SHP77 treated with DMSO at 0.1 percent for 48 hours (cell line): ENCODE measurements at regions not wholly inside any gene's neighbourhood (a gene's known extent, or its start where the extent isn't known, plus 50 kb on each side); places are given as distances from the start of the nearest gene placed in this dataset.
"Not testable (repeated sequence)": the region's sequence is repeated elsewhere in the genome, so short reads cannot be mapped to it uniquely, and the experiment has no call there.

ENCODE experiments used
- DNase-seq: peaks from one replicate; lab custom pipeline; 2025; lab: John Stamatoyannopoulos, UW

DNA sequence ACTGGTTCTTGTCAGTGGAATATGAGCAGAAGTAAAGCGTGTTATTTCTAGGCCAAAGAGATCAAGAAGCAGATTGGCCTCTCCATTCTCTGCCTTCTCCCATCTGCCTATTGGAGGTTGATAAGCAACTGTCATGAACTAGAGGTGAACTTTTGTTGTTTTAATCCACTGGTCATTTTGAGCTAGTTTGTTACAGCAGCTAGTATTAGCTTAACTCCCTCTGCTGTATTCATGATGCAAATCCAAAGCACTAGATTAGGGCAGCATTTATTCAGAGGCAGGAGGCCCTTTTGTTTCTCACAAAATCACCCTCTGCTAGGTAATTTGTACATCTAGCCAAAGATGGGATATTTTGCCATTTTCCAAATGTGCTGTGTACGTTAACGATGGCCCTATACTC lies 97.3 kb upstream of the DPT start:
- DNase-seq = no peak

DNA sequence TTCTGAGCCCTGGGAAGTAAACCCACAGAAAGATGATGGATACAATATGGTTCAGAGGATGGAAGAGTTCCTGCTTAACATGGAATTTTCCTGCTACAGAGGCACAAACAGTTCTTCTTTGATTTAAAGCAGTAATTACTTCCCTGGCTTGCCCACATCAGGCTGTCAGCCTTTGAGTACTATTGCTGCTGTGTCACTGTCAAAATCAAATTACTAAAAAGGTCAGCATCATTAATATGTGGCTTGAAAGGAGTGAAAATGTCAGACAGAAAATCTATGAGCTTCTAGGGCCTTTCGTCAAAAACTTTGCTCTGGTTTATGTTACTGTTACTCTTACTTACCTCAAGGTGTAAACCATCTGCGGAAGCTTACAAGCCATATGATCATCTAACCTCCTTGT lies 98.6 kb upstream of the DPT start:
- DNase-seq = no peak

DNA sequence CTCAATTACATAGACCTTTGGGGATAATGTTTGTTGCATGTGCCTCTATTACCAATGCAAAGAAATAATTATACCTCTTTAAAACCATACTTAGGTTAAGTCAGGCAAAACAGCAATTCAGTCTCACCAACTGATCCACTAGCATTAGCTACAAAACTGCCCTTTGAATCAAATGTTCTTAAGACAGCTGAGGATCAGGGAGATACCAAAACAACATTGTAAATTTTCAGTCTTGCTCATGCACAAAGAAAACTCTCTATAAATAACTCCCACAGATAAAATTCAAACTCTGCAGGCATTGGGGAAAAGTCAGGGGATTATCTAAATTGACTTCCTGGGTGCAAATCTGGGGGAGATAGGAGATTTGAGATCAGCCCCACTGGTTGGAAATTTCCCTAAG lies 100.9 kb upstream of the DPT start:
- no peak for DNase-seq

DNA sequence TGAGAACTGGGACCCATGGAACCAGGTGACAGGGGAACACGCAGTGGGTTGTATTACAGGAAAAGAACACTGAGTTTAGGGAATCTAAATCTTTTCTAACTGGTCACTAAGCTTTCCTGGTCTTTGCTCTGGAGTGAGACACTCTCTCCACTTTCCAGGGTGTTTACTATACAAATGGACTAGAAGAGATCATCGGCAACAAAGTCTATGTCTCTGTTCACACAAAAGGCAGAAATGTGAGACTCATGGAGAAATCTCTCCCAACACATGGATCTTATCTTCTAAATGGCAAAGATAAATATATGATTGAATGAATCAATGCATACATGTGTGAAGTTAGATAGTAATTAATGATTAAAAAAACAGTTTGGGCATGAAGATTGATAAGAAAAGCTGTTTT lies 101.6 kb upstream of the DPT start:
- DNase-seq = no peak

DNA sequence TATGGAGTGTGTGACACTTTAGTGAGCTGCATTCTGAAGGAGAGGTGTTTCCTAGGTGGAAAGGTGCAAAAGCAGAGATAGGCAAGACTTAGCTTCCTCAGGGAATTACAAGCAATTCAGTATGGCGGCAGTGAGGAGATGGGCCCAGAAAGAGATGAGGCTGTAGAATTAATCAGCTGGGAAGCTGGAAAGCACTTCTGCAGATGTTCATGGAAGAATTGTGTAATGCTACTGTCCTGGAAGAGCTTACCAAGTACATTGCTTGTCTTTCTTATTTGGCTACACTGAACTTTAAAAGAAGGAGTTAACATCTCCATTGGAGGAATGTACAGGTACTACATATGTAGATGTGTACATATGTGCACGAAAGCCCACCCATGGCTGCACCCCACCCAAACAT lies 103.7 kb upstream of the DPT start:
- no peak for DNase-seq

DNA sequence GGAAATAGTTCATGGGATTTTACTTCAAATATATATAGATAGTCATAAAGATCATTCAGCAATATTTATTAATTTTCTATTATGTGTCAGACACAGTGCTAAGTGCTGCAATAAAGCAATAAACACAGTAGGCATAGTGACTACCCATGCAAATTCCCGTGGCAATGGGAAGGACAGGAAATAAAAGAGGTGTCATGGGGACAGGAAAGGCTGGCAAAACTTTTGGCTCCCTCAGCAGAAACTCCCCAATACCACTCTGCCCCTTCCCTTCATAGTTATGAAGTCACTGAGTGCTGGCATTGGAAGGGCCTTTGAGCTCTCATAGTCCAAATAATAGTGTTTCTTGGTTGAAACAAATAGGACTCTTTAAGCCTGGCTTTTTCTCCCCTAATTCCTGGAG lies 104.4 kb upstream of the DPT start:
- no peak for DNase-seq

DNA sequence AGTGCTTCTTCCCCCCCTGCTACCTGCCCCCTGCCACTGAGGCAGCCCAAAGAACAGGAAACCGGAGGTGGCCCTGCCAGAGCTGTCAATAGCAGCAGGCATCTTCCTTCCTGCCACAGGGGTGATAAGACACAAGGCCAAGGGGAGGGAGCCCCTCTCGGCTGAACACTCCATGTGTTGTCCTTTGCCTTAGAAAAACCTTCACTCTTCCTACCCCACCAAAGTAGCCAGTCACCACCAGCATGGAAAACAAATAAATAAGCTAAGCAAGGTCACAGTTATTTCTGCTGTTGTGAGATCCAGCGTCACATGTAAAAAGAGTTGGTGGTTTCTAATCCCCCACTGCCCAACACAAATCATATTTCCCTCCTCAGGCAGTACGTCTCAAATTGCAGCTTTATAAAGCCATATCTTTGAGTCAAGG lies 104.8 kb upstream of the DPT start:
- DNase-seq = no peak

DNA sequence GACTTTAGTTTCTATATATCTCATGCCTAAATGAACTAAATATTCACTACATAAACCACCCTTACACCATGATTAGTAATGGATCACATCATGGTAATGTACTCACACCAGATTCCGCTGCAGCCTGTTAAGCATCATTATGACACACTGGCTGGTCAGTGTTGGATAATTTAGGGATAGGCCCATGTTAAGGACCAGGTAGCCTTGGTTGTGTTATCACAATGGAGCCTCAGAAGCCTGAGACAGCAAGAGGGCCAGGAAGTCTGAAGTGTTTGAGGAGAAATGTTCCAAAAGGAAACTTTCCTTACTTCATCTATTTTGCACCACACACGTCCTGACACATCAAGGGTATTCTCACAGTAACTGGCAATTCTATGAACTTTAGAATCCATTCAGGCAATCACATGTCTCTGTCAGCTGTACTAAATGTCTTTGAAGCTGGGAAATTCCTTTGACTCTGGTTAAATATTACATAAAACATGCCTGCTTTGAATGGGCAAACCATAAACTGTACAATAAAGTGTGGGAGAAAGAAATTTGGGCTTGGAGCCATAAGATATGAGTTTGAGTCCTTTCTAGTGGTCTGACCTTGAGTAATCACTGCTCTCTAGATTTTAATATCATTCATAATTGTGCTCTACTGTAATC lies 105.3 kb upstream of the DPT start:
- DNase-seq = no peak

DNA sequence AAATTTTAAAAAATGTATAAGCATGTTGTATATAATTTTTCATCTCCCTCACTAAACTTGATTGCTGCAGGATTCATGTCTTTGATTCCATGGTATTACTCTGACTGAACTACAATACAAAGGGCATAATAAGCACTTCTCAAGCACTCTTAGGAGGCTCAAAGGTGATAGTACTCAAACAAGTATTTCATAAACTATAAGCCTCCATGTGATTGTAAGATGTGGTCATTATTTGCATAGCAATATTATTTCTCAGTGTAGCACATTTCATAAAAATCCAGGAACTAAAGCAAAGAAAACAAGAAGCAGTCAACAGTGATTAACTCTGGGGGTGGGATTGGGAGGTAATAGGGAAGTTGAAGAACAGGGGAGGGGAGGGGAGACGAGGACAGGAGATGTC lies 106.2 kb upstream of the DPT start:
- DNase-seq = no peak

DNA sequence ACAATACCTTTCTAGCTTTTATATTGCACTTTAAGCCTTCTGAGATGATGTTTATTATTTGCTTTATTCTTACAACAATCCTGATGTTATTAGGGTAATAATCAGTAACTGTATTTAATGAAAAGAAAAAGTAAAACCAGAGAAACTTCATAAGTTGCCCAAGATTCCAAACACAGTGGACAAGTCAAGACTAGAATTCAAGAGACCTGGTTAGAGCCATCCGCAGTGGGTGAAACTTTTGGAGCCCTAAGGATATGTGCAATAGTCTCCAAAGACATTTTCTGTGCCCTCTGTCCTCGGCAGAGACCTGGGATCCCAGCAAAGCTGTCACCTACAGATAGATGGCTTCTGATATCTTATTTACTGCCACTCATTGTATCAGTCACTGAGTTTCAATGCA lies 106.8 kb upstream of the DPT start:
- DNase-seq = no peak

DNA sequence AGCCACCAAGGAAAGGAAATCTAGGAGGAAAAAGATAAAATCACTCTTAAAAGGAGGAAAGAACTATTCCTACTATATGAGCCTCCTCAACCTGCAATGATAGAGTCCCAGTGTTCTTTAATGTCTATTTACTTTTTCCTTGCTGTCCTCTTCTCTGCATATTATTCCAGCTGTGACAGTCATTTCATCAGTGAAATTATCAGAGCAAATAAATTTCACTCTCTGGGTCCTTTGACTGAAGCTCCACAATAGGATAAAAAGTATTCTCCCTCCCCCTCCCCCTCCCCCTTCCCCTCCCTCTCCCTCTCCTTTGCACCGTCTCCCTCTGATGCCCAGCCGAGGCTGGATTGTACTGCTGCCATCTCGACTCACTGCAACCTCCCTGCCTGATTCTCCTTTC lies 107.5 kb upstream of the DPT start:
- DNase-seq = no peak

DNA sequence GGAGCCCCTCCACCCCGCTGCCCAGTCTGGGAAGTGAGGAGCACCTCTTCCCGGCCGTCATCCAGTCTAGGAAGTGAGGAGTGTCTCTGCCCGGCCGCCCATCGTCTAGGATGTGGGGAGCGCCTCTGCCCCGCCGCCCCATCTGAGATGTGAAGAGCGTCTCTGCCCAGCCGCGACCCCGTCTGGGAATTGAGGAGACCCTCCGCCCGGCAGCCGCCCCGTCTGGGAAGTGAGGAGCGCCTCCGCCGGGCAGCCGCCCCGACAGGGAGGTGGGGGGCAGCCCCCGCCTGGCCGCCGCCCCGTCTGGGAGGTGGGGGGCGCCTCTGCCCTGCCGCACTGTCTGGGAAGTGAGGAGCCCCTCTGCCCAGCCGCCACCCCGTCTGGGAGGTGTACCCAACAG lies 108.2 kb upstream of the DPT start:
- DNase-seq = not testable (repeated sequence)

DNA sequence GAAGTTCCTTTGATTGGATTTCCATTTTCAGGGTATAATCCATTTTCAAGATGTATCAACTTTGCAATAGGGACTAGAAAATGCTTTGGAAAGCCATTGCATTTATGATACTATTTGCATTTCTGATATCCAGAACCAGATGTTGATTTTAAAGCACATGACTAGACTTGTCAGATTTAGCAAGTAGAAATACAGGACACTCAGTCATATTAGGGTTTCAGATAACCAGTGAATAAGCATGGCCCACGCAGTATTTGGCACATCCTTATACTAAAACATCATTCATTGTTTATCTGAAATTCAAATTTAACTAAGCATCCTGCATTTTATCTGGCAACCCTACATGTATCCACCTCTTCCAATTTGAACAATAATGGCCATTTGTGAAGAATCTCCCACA lies 113.3 kb upstream of the DPT start:
- no peak for DNase-seq

DNA sequence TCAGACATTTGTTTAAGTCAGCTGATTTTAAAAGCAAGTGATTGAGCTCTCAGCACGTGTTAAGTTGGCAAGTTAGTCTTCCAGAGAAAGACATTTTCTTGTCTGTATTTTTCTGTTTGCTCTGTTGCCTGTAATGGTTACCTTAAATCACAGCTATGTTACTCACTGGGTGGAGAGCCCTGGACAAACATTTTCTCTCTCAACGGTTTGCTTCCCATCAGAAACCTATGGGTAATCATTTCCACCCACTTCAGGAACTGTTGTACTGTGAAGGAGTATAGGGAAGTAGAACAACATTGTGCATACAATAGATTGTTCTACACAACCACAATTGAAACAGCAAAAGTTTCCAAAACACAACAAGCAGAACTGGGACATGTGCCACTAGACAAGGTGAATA lies 113.9 kb upstream of the DPT start:
- no peak for DNase-seq

DNA sequence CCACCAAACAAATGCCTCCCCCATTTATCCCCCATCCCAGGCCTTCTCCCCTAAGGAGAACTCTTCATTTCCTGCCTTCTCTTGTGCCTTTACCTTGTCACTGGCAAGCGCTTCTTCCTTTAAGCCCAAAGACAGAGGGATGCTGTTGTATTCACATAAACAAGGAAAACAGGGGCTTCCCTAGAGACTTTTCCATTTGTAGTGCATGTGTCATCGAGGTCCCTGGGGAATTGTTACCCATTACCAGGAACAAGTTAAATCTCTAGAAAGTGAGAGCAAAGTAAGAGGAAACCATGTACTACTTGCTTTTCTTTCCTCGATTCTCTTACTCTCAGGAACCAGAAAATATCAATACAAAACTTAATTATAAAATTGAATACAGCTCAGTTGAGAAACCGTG lies 114.4 kb upstream of the DPT start:
- no peak for DNase-seq

DNA sequence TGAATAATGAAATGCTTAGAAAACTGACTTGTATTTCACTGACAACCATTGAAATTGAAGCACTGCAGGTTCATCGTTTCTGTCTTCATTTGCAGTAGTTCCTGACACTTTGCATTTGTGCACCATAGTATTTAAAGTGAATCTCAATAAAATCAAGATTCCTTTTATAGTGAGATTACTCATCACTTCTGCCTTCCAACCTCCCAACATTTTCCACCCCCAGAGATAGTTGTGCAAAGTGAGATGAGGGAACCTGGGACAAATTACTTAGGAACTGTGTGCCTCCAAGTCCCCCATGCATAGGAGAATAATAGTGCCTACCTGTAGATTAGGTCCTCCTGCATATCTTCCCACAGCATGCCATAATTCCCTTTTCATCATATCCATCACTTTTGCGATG lies 114.9 kb upstream of the DPT start:
- DNase-seq = no peak

DNA sequence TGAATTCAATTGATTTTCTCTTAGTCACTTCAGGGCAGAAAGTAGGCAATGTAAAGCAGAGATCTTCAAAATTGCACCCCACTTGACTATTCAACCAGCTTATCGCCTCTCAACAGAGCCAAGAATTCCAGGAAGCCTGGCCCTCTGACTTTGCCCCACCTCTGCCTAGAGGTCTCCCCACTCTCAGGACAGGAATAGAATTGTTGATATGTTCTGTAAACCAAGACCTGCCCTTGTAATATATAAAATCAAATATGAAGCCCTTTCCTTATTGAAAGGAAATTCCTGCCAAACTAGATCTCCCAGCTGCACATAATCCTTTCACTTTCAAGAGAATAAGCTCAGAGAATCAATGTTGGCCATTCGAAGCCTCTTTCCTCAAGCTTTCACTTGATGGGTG lies 116.1 kb upstream of the DPT start:
- no peak for DNase-seq

DNA sequence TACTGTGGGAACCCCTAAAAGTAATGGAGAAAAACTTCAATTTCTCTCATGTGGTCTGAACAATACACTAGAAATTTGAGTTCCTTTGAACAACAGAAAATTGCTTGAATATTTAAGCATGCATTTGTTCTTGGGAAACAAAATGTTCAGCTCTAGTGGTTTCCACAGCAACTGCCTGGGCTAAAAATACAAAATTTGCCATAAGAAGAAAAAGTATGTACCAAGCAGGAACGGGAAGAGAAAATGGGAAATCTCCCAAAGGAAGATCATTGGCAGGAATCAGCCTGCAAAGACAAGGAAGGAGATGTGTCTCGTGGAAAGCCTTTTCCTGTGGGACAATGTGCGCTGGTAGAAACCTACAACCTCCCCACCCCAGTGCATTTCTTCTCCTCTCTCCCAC lies 119.0 kb upstream of the DPT start:
- no peak for DNase-seq

DNA sequence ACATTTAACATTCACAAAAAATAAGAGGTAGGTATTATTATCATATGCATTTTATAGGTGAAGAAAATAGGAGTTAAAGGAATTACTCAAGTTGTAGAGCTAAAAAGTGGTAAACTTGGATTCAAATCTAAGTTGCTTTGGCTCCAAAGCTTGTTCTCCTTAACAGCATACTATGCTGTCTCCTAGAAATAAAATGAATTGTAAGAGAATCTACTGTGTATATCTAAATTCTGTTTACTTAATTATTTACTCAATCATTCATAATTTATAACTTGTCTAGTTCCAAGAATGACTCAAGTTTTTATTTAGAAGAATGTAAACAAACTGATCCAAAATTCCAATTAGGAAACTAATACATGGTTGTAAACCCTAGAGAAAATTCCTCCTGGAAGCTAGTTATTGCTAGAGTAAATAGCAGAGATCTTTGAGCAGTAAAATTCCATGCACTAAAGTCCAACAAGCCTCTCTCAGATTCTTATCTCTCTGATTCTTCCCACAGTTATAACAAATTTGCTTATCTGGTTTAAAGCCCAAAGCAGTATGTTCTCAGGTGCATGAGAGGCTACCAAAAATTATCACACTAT lies 132.5 kb upstream of the DPT start:
- DNase-seq = no peak

DNA sequence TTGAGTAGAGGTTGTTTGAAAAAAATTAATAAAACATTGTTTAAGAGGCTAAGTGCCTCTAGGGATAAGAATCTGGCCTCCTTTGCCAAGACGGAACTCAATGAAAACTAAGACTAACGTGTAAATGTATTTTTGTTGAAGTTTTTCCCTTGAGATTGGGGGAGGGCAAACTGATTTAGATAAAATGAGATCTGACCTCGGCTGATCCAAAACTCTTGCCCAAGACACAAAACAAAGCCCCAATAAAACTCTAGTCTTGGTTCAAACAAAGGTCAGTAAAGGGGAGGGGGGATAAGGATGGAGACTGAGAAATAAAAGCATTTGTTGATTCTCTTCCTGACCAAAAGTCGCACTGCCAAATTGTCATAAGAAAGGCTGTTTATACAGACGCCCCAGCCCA lies 134.8 kb upstream of the DPT start:
- DNase-seq = no peak

DNA sequence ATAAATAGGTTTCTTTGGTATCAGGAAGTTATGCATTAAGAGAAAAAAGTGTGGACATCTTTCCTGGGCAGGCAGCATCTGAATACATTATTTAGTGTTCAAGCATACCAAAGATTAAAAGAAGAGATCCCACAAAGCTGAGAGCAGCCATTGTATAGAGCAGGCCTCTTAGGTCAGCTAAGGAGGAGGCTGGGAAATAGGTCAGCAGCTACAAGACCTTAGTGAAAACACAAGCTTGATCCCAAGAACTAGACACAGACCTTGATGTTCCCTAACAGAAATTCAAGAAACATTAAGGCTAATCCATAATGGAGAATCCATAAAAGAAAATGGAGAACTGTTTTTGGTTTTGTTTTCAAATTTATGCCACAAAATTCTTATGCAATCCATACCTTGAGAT lies 135.3 kb upstream of the DPT start:
- no peak for DNase-seq

DNA sequence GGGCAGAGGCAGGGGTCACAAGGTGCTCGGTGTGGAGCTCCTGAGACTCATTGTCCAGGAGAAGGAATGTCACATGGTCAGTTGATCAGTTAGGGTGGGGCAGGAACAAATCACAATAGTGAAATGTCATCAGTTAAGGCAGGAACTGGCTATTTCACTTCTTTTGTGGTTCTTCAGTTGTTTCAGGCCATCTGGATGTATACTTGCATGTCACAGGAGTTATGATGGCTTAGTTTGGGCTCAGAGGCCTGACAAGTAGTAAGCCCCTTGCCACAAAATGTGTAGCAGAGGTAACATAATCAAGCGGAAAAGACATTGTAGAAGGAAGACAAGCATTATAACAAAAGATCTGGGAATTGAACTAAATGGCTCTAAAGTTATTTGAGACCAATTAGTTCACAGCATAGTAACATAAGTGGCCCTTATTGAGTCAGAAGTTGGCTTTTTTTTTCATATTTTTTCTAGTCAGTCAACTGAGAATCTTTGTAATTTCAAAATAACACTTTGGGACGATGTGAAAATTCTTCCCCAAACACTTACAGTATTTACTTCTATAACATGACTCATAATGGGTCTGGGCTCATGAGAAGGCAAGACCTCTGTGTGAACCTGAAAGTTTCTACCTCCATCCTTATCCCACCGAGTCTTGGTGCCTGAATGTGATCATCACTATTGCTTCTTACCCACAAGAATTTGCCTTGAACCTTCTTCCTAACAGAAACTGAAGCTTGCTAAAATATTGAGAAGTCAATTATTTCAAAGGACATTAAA lies 137.0 kb upstream of the DPT start:
- no peak for DNase-seq

DNA sequence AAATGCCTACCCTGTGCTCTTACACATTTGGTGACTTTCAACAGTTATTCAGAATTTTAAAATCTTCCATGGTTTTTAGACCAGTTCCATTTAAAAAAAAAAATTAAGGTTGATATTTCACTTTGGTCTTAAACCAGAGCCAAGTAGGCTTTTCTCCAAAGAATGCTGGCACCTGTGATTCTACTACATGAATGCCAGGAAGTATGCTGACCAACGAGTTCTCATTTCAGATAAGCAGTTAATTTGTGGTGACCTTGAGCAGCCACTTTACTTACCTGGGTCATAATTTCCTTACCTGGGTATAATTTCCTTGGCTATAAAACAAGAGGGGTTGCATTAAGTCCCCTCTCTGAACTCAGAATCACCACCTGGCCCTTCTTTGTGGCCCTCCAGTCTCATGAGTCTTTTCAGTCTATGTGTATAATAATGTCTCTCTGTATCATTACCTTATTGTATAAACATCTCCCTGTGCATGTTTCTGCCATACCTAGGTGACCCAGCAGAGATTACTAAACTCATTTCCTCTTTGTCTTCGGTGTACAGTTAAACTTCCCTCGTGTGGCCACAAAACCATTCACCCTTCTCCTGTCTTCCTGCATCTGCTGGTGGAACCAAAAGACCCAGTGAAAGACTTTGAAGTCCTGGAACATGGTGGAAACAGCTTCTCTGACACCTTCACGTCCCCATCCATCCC lies 139.1 kb upstream of the DPT start:
- DNase-seq = no peak
